Sigmoid colon (tissue), 4 donors: ENCODE measurements at regions not wholly inside any gene's neighbourhood (a gene's known extent, or its start where the extent isn't known, plus 50 kb on each side); places are given as distances from the start of the nearest gene placed in this dataset.

ENCODE experiments used
- EP300 ChIP-seq, 4 donors: sonication (generic); formaldehyde crosslinking; IDR thresholded peaks; one replicate each; pipeline ENCODE4 v1.6.1; 2017; ENCODE audit warnings: antibody characterized with exemption in 4 of 4
- POLR2A ChIP-seq, 2 donors: fragments of 450-650 bp; IDR thresholded peaks; one replicate each; pipeline ENCODE4 v1.6.1; 2016; ENCODE audit warnings: antibody characterized with exemption in 2 of 2, mild to moderate bottlenecking in 2 of 2, moderate library complexity in 2 of 2
- TF ChIP-seq, protein P1 (sequence below), 4 experiments: fragments of 450-650 bp in 3 of 4; fragments of 200-600 bp in 1 of 4; IDR thresholded peaks; one replicate each; pipeline ENCODE4 v1.5.1; 2016 to 2019; ENCODE audit warnings: antibody characterized with exemption in 4 of 4, mild to moderate bottlenecking in 3 of 4, moderate library complexity in 2 of 4

DNA sequence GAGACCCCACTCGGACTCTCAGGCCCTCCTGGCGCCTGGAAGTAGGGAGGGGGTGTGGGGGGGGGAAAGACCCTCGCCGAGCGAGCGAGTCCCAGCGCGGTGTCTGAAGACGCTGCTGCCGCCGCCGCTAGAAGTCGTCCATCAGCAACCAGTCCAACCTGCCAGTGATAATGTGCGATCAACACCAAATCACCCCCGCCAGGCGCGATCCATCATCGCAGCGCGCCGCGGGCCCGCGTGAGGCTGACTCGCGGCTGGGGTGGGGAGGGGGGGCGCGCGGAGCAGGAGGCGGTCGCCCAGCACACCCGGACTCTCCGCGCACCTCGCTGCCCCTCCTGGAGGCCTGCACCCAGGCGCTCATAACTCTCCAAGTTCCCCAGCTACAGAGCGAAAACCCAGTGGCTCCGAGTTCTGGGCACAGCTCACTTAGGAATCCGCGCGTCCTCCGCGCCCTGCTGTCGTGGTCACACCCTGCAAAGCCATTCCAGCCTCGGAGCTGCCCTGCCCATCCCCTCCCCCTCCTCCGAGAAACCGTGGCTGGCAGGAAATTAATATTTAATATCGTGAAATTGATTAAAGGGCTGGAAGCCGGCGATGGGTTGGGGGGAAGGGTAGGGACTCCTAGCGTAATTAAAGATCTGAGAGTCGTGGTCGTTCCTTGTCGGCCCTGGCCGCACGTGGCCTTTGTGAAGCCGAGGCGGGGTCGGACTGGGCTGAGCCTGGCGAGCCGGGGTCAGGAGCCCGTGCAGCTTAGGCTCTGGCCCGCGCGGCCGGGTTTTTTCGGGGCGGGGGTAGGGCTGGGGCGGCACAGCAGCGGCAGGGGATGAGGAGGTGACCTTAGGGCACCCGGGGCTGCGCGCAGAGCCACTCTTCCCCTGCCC is 58.1 kb upstream of the BCOR start:
- TF ChIP-seq, protein P1, sequence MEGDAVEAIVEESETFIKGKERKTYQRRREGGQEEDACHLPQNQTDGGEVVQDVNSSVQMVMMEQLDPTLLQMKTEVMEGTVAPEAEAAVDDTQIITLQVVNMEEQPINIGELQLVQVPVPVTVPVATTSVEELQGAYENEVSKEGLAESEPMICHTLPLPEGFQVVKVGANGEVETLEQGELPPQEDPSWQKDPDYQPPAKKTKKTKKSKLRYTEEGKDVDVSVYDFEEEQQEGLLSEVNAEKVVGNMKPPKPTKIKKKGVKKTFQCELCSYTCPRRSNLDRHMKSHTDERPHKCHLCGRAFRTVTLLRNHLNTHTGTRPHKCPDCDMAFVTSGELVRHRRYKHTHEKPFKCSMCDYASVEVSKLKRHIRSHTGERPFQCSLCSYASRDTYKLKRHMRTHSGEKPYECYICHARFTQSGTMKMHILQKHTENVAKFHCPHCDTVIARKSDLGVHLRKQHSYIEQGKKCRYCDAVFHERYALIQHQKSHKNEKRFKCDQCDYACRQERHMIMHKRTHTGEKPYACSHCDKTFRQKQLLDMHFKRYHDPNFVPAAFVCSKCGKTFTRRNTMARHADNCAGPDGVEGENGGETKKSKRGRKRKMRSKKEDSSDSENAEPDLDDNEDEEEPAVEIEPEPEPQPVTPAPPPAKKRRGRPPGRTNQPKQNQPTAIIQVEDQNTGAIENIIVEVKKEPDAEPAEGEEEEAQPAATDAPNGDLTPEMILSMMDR (IDR thresholded peaks at IDR 0.05): no peak
- TF ChIP-seq EP300 (IDR thresholded peaks at IDR 0.05) (no peak), POLR2A (IDR thresholded peaks at IDR 0.05) (no peak)
